CD4-positive, alpha-beta T cell treated with Interleukin-17A for 4 hours (primary cell): ENCODE measurements at regions not wholly inside any gene's neighbourhood (a gene's known extent, or its start where the extent isn't known, plus 50 kb on each side); places are given as distances from the start of the nearest gene placed in this dataset.
"Not testable (repeated sequence)": the region's sequence is repeated elsewhere in the genome, so short reads cannot be mapped to it uniquely, and the experiment has no call there.

Experiments used
- DNase-seq: peaks from one replicate; pipeline ENCODE4 v3.0.0-alpha.2; 2020; ENCODE audit warnings: mixed read lengths

- not testable (repeated sequence) for DNase-seq
Measured at GRCh38 chr2:111407632-111408194, 287.0 kb downstream of the BCL2L11 start.

DNA sequence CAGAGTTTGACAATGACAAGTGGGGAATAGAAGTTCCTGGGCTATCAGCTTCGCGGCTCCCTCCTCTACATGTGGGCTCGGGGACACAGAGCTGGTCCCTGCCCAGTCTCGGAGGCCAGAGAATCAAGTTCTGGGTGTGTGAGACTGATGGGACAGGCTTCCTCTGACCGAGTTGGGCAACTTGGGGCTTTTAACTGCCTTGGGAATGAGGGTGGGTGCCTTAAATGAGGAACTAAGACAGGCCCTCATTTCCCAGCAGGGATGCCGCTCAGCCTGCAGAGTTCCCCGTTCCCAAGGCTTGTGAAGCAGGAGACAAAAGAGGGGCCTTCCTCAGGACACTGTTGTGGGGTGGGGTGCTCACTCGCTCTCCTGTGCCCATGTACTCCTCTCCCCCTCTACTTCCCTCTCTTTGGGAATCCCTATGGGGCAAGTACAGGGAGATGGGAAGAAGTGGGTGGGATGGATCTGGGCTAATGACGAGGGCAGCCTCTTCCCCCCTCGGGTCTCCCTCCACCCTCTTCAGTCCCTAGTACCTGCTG lies 290.2 kb downstream of the BCL2L11 start:
- not testable (repeated sequence) for DNase-seq

DNA sequence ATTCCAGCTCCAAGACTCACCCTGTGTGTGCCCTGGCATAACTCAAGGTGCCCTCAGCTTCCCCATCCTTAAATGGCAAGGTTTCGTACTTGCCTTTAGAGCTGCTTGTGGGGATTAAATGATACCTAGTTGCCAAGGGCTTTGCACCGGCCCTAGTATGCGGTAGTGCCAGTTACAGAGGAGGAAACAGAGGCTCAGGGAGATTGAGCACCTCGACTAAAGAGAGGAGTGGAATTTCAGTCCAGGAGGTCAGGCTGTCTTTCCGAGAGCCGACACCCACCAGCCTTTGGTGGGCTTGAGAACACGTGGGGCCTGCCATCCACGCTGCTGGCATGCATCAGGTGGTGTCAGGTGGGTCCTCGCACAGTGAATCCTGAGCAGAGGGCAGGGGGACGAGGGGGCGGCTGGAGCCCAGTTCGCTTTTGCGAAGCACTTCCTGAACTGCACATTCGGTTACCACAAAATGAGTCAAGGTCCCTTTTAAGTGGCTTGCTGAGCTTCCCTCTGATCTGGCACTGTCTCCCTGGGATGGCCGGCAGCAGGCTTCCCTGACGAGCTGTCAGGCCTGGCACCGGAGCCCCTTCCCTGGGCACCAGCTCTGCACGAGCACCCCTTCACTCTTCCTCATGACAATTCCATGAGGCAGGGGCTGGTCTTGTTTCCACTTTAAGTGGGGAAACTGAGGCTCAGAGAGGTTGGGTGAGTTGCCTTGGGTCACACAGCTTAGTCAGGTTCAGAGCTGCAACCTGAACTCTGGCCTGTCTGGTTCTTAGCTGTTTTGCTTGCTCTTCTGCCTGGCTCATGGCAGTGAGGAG lies 291.4 kb downstream of the BCL2L11 start:
- not testable (repeated sequence) for DNase-seq

- DNase-seq, result not testable (repeated sequence)
Measured at GRCh38 chr2:111412841-111413650, 292.3 kb downstream of the BCL2L11 start.

DNA sequence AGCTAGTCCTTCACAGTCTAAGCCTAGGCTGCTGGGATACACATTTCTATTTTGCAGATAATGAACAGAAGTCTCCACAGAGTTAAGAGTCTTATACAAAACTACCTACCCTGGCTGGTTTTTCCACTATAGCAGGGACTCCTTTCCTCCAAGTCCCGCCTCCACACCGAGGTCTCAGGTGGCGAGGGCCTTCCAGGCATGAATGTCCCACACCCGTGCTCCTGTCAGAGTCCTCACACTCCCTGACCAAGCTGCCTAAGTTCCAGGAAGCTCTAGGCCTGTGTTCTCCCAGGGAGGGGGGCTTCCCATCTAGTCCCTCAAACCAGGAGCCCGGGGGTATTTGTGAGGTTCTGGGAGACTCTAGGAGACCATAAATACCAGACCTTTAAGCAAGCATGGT lies 293.2 kb downstream of the BCL2L11 start:
- not testable (repeated sequence) for DNase-seq

- DNase-seq, result not testable (repeated sequence)
Measured at GRCh38 chr2:111415765-111416743, 295.3 kb downstream of the BCL2L11 start.

DNA sequence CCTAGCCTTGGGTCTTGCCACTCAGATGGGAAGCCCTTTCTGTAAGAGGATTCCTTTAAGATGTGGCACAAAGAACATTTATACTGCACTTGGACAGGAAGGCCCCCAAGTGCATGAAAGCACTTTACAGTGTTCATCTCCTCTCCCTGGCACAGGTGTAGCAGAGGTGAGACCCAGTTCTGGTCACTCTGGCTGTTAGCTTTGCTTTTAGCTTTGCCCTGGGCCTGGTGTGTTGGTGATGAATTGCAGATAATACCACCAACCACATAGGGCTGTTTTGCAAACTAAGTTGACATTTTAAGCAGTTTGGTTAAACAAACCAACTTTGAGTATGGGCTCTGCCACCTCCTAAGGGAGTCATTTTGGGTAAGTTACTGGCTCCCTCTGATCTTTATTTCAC lies 296.3 kb downstream of the BCL2L11 start:
- DNase-seq, result not testable (repeated sequence)

DNA sequence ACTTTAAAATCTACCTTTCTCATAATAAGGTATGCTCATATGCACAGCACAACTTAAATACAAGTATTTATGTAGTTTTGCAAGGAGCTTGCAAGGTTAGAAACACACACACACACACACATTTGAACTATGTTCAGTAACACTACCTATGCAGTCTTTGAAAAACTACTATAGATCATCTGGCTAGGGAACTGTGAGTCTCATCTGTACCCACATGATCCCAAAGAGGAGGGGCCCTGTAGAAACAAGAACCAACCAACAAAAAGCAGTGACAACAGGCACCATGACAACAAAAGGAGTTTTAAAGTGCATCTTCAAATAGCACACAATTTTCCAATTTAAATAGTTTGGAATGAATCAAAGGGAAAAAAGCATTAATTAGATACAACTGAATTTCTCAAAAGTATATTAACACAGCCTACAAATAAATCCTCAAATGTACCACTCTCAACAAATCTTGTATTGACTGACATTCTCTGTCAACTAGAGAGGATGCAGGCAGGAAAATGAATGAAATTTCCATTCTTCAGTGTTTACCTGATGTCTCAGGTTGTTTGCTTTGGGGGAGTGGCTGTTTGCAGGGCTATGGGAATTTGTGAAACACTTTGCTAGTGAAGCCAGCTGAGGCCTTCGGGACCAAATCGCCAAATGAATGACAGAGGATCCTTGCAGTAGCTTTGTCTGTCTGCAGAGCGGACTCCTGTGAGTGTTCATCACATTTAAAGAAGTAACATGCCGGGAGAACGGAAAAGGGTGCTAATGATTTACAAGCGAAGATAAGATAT lies 297.6 kb downstream of the BCL2L11 start:
- DNase-seq, result not testable (repeated sequence)

DNA sequence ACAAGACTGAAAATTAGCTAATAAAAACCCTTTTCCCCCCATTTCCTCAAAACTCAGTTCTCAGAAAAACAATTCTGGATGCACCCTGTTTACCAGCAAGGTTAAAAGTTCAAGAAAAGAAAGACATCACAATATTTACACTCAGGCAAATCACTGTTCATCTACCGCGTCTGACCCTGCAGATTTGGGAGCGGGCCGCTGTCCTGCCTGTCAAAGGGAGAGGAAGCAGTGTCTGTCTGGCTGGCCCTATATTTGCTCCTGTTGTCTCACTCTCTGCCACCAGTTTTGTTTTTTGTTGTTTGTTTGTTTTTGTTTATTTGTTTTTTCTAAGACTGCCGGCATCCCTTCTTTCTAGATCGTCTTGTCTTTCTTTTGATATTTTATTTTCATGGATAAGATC lies 299.4 kb downstream of the BCL2L11 start:
- DNase-seq, result not testable (repeated sequence)

- DNase-seq, result not testable (repeated sequence)
Measured at GRCh38 chr2:111420835-111421234, 300.1 kb downstream of the BCL2L11 start.

GRCh38 chr2:111421949-111422348 lies 301.2 kb downstream of the BCL2L11 start:
- DNase-seq, result not testable (repeated sequence)

- DNase-seq, result not testable (repeated sequence)
Measured at GRCh38 chr2:111422562-111422961, 301.8 kb downstream of the BCL2L11 start.

DNA sequence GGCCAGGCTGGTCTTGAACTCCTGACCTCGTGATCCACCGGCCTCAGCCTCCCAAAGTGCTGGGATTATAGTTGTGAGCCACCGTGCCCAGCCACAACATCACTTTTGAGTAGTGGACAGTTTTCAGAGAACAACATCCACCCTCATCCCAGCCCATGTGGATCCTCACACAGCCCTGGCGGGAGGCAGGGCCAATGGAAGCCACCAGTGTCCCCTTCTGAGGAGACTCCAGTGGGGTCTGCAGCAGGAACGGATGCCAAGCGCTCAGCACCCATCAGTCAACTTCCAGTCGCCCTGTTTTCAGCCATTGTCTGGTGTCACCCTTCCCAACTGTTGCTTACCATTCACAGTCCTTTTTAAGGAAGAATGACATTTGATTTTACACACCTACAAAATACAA lies 302.5 kb downstream of the BCL2L11 start:
- DNase-seq, result not testable (repeated sequence)

DNA sequence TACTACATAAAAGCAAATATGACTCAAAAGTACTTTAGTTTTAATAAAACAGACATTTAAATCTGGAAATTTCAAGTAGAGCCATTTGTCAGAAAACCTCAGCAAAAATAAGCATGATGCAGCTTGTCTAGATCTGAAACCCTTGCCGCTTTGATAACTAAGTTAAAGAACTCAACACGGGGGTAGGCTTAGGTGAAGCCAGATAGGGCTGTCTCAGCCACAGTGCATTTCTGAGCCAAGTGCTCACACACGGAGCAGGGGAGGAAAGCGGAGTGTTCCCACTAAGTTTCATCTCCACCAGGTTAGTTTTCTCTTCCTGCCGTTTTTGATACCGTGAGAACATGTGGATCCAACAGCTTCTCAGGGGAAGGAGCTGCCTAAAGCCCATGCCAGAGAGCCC lies 303.5 kb downstream of the BCL2L11 start:
- DNase-seq, result not testable (repeated sequence)

- peak; percentile 11 for DNase-seq
Measured at GRCh38 chr2:111424851-111425309, 304.2 kb downstream of the BCL2L11 start.

DNA sequence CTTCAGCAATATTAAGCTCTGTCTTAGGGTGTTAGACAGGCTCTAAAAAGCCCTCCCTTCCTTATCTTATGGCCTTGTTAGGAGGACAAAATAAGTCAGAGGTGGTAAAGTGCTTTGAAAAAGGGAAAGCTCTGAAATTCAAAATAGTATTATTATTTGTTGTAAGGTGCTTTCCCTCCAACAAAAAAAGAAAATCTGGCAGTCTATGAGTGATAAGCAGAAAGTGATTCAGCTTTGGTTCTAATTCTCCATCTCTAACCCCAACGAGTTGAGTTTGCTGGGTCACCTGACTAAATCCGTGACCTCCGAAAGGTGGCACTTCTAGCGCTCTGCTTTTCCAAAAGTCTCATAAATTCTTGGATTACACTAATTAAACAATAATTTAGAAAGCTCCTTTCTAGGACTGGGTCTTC lies 305.1 kb downstream of the BCL2L11 start:
- DNase-seq, result not testable (repeated sequence)

GRCh38 chr2:111427346-111427745 lies 306.6 kb downstream of the BCL2L11 start:
- not testable (repeated sequence) for DNase-seq

DNA sequence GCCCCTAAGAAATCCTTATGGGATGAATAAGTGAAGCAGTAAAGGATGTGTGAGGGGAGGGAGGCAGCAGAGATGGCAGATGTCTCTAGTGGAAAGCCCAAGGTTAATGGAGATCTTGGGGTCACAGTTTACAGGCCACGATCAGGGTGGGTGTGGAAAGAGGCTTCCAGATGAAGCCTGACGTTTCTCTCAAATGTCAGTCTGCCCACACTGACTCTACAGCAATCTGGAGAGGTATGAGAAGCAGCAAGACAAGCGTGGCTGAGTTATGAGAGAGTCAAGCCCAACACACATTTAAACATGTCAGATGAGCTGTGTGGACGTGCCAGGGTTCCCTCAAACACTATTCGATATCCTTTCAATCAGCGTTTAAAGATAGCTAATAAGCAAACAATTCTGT lies 308.2 kb downstream of the BCL2L11 start:
- not testable (repeated sequence) for DNase-seq

DNA sequence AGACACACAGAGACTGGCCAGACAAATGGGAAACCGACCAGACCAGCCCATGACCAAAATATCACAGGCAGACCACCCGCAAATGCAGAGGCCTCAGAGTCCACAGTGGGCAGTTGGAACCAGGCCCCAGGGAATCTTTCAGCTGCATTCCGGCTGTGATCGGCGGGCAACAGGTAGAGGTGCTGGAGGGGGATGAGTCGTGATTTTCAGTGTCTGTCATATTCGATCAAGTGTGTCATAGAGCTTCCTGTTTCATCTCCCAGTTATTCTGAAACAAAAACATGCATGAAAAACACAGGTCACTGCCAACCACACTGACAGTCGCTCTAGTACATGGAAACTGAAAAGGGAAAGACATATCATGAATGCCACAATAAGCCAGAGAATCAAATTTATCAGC lies 308.6 kb downstream of the BCL2L11 start:
- not testable (repeated sequence) for DNase-seq

DNA sequence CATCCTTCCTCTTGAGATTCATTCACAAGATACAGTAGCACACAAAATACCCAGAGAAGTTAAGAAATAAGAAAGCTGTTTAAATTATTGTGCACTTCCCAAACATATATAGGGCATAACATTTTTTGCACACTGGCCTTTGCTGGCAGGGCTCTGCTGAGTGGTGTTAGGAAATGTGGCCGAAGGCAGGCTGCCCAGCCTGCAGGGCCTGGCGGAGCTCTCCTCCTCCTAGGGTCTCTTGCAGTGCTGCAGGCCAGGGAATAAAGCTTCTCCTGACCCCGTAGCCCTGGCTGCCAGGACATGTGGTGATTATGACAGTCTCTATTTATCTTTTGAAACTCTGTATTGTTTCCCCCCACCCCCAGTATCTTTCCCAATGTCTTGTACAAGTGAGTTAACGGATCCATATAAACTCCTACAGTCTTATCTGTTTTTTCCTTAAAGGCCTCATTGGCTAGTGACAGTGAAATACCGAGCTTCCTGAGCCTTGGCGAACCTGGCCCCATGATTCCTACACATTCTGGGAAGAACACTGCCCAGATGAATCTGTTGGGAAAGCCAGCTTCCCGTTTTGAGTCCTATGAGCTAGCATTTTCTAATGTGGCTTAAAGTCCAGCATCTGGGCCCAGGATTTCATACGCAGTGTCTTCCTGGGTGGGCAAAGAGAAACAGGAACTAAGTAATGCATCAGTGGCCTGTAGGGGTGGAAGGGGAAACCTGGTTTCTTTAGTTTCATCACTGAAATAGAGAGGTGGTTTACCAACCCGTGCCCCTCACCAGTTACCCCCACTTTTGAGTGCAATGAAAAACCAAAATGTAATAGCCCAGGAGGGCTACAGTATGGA lies 310.3 kb downstream of the BCL2L11 start:
- not testable (repeated sequence) for DNase-seq
